ENCODE measurements at regions not wholly inside any gene's neighbourhood (a gene's known extent, or its start where the extent isn't known, plus 50 kb on each side); places are given as distances from the start of the nearest gene placed in this dataset.

DNA sequence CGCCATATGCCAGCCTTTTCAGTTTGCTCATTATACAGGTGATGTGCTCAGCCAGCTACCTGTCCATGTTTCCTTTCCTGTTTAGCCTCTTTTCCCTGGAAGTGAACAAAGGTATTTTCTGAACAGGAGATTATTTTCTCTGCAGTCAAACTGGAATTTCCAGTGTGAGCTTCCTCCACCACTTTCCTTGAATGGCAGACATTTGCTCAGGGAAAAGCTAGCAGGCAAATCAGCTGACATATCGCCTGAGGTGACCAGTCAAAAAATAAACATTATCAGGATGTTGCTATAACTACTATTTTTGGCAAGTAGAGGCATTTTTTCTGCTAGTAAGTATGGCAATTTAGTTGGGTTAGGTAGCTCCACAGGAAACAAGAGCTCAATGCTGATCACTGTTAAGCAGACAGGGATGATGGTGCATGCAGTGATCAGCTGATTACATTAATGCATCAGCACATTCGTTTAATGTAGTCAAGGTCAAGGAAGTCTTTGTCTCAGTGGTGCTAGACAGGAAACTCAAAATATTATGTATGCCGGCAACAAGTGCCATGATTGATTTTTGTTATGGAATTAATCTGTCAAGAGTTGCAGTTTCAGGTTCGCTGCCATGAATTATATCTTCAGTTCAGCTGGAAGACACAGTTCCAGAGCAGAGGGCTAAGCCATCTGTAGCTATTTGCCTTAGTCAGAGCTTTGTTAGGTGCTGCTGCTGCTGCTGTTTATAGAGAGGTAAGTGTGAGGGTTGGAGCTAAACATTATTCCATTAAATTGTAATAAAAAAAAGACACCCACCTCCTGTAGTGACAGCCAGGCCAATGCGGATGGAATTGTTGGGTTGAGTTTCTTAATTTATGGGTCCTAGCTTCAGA, 179.7 kb upstream of the ST6GALNAC5 start:
- WGBS (ENCODE audit: low lambda C conversion rate, missing lambda C conversion rate), result 71% methylated on average over 6 of the region's 6 CpGs

DNA sequence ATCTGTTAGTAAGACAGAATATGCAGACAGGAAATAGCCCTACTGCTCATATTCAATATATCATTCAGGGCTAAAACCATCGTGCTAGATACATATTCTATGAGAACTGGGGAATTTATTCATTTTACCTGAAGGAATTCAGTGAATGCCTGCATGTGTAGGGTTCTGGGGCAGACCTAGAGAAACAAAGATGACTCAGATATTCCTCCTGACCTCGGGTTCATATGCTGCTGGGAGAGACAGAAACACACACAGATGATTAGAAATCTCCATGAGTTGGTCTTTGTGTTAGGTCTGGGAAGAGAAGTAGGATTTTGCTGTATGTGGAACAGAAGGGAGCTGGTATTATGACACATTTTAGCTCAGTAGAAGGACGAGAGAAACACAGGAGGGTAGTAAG, 176.5 kb upstream of the ST6GALNAC5 start:
- Histone ChIP-seq H2AFZ (no peak overlapping the region), H3K9me2 (replicated peaks; ENCODE audit: insufficient read depth) (no peaks in the 10 kb centered on the region), H4K20me1 (ENCODE audit: insufficient read depth, poor library complexity, severe bottlenecking) (no peaks in the 10 kb centered on the region), H3K27ac (no peak overlapping the region), H3K9me3 (ENCODE audit: low read depth) (no peaks in the 10 kb centered on the region), H3K79me2 (no peaks in the 10 kb centered on the region), H3K4me3 (no peak overlapping the region), H3K27me3 (no peaks in the 10 kb centered on the region), H3K4me1 (ENCODE audit: insufficient read depth) (no peaks in the 10 kb centered on the region), H3K36me3 (replicated peaks; ENCODE audit: insufficient read depth, low read depth) (no peaks in the 10 kb centered on the region), H3K4me2 (no peak overlapping the region)
- peak; percentile 39 for DNase-seq (ENCODE audit: low spot score)
- no peak for TF ChIP-seq EZH2 (IDR thresholded peaks at IDR 0.05; ENCODE audit: borderline replicate concordance)
- TF ChIP-seq, protein P1, sequence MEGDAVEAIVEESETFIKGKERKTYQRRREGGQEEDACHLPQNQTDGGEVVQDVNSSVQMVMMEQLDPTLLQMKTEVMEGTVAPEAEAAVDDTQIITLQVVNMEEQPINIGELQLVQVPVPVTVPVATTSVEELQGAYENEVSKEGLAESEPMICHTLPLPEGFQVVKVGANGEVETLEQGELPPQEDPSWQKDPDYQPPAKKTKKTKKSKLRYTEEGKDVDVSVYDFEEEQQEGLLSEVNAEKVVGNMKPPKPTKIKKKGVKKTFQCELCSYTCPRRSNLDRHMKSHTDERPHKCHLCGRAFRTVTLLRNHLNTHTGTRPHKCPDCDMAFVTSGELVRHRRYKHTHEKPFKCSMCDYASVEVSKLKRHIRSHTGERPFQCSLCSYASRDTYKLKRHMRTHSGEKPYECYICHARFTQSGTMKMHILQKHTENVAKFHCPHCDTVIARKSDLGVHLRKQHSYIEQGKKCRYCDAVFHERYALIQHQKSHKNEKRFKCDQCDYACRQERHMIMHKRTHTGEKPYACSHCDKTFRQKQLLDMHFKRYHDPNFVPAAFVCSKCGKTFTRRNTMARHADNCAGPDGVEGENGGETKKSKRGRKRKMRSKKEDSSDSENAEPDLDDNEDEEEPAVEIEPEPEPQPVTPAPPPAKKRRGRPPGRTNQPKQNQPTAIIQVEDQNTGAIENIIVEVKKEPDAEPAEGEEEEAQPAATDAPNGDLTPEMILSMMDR (IDR thresholded peaks at IDR 0.05; ENCODE audit: poor library complexity), result no peak
- TF ChIP-seq EZH2phosphoT487 (IDR thresholded peaks at IDR 0.05; ENCODE audit: low read depth, severe bottlenecking, unreplicated experiment), result no peak
- 70% methylated on average over 3 of the region's 3 CpGs for WGBS (ENCODE audit: low lambda C conversion rate, missing lambda C conversion rate)

More for the DNA sequence above, 179.7 kb upstream of the ST6GALNAC5 start:
- no peaks in the 10 kb centered on the region for H3K4me1 ChIP-seq (ENCODE audit: insufficient read depth)
- H4K20me1 ChIP-seq (ENCODE audit: insufficient read depth, poor library complexity, severe bottlenecking), result no peaks in the 10 kb centered on the region
- H3K9me2 ChIP-seq (replicated peaks; ENCODE audit: insufficient read depth), result no peaks in the 10 kb centered on the region
- H3K9me3 ChIP-seq (ENCODE audit: low read depth), result no peaks in the 10 kb centered on the region
- TF ChIP-seq EZH2phosphoT487 (IDR thresholded peaks at IDR 0.05; ENCODE audit: low read depth, severe bottlenecking, unreplicated experiment), result no peak
- TF ChIP-seq, protein P1 (IDR thresholded peaks at IDR 0.05; ENCODE audit: poor library complexity), result no peak
- no peak for TF ChIP-seq EZH2 (IDR thresholded peaks at IDR 0.05; ENCODE audit: borderline replicate concordance)
- H2AFZ ChIP-seq, result no peak overlapping the region
- peak overlapping the region; percentile 31 for H3K27ac ChIP-seq
- no peak overlapping the region for H3K4me3 ChIP-seq
- no peak overlapping the region for H3K4me2 ChIP-seq
- DNase-seq (ENCODE audit: low spot score), result peak; percentile 42
- H3K36me3 ChIP-seq (replicated peaks; ENCODE audit: insufficient read depth, low read depth), result no peaks in the 10 kb centered on the region
- H3K79me2 ChIP-seq, result no peaks in the 10 kb centered on the region
- no peaks in the 10 kb centered on the region for H3K27me3 ChIP-seq

DNA sequence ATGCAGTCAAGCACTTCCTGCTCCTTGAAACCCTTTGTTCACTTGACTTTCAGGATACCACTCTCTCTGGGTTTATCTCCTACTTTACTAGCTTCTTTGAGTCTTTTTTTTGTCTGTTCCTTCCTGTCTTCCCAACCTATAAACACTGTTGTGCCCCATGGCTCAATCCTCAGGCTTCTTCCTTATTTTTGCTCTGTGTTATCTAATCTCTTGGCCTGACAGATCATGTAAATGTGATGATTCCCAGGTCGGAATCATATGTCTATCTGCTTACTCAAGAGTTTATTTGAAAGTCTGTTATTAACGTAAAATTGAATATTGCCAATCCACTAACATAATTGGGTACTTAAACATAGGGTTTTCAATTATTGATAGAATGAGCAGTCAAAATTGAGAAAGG, 171.7 kb upstream of the ST6GALNAC5 start:
- no peaks in the 10 kb centered on the region for H3K79me2 ChIP-seq
- H3K36me3 ChIP-seq (replicated peaks; ENCODE audit: insufficient read depth, low read depth), result no peaks in the 10 kb centered on the region
- no peak overlapping the region for H3K4me3 ChIP-seq
- H3K4me2 ChIP-seq, result no peak overlapping the region
- H3K9me3 ChIP-seq (ENCODE audit: low read depth), result no peaks in the 10 kb centered on the region
- no peaks in the 10 kb centered on the region for H4K20me1 ChIP-seq (ENCODE audit: insufficient read depth, poor library complexity, severe bottlenecking)
- H3K9me2 ChIP-seq (replicated peaks; ENCODE audit: insufficient read depth), result no peaks in the 10 kb centered on the region
- TF ChIP-seq, protein P1 (IDR thresholded peaks at IDR 0.05; ENCODE audit: poor library complexity), result no peak
- TF ChIP-seq EZH2phosphoT487 (IDR thresholded peaks at IDR 0.05; ENCODE audit: low read depth, severe bottlenecking, unreplicated experiment), result no peak
- no peak for TF ChIP-seq EZH2 (IDR thresholded peaks at IDR 0.05; ENCODE audit: borderline replicate concordance)
- WGBS (ENCODE audit: low lambda C conversion rate, missing lambda C conversion rate), result 34% methylated on average over 2 of the region's 2 CpGs
- no peaks in the 10 kb centered on the region for H3K4me1 ChIP-seq (ENCODE audit: insufficient read depth)
- no peak overlapping the region for H3K27ac ChIP-seq
- H3K27me3 ChIP-seq, result no peaks in the 10 kb centered on the region
- no peak overlapping the region for H2AFZ ChIP-seq
- no peak for DNase-seq (ENCODE audit: low spot score)
